ENCODE measurements at regions not wholly inside any gene's neighbourhood (a gene's known extent, or its start where the extent isn't known, plus 50 kb on each side); places are given as distances from the start of the nearest gene placed in this dataset.

- intact Hi-C loops (cut with micrococcal nuclease; ENCODE audit: unreplicated experiment) (no loop called here), in situ Hi-C loops (cut with HindIII; ENCODE audit: low pct_unique_long_range_greater_than_20kb, low sequenced_read_pairs) (no loop called here)
- POLR2A ChIA-PET, result no interaction called here
- DNase-seq (ENCODE audit: low read depth, low spot score) (no peak), ATAC-seq (no peak)
- no TSS peak for BruUV-seq (replicated peaks)
- Histone ChIP-seq H3K27me3 (ENCODE audit: control insufficient read depth, insufficient read depth, low read length) (no peaks in the 10 kb centered on the region), H3K36me3 (ENCODE audit: control insufficient read depth, insufficient read depth, low read length) (no peaks in the 10 kb centered on the region), H3K4me1 (ENCODE audit: control insufficient read depth, insufficient read depth, low read length) (no peaks in the 10 kb centered on the region), H3K27ac (ENCODE audit: low read length) (no peak overlapping the region), H3K4me3 (ENCODE audit: low read depth in 2 of 2, low read length in 2 of 2) (no peak overlapping the region), H3K9me3 (ENCODE audit: control insufficient read depth, insufficient read depth, low read depth, low read length) (no peaks in the 10 kb centered on the region)
- TF ChIP-seq SIN3A (IDR thresholded peaks at IDR 0.05; ENCODE audit: borderline replicate concordance, insufficient read depth, low read depth, low read length) (no peak), CTCF (IDR thresholded peaks at IDR 0.05) (no peak), TCF7L2 (IDR thresholded peaks at IDR 0.05; ENCODE audit: low read depth, low read length) (no peak), POLR2AphosphoS5 (IDR thresholded peaks at IDR 0.05; ENCODE audit: low read depth, low read length) (no peak)
- TF ChIP-seq, protein P1, sequence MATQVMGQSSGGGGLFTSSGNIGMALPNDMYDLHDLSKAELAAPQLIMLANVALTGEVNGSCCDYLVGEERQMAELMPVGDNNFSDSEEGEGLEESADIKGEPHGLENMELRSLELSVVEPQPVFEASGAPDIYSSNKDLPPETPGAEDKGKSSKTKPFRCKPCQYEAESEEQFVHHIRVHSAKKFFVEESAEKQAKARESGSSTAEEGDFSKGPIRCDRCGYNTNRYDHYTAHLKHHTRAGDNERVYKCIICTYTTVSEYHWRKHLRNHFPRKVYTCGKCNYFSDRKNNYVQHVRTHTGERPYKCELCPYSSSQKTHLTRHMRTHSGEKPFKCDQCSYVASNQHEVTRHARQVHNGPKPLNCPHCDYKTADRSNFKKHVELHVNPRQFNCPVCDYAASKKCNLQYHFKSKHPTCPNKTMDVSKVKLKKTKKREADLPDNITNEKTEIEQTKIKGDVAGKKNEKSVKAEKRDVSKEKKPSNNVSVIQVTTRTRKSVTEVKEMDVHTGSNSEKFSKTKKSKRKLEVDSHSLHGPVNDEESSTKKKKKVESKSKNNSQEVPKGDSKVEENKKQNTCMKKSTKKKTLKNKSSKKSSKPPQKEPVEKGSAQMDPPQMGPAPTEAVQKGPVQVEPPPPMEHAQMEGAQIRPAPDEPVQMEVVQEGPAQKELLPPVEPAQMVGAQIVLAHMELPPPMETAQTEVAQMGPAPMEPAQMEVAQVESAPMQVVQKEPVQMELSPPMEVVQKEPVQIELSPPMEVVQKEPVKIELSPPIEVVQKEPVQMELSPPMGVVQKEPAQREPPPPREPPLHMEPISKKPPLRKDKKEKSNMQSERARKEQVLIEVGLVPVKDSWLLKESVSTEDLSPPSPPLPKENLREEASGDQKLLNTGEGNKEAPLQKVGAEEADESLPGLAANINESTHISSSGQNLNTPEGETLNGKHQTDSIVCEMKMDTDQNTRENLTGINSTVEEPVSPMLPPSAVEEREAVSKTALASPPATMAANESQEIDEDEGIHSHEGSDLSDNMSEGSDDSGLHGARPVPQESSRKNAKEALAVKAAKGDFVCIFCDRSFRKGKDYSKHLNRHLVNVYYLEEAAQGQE (IDR thresholded peaks at IDR 0.05; ENCODE audit: insufficient read depth in 1 of 2, low read depth in 2 of 2, low read length in 1 of 2), result no peak
- CTCF ChIA-PET, result no interaction called here
Measured at GRCh38 chr2:12817870-12818269, 101.1 kb downstream of the TRIB2 start.

DNA sequence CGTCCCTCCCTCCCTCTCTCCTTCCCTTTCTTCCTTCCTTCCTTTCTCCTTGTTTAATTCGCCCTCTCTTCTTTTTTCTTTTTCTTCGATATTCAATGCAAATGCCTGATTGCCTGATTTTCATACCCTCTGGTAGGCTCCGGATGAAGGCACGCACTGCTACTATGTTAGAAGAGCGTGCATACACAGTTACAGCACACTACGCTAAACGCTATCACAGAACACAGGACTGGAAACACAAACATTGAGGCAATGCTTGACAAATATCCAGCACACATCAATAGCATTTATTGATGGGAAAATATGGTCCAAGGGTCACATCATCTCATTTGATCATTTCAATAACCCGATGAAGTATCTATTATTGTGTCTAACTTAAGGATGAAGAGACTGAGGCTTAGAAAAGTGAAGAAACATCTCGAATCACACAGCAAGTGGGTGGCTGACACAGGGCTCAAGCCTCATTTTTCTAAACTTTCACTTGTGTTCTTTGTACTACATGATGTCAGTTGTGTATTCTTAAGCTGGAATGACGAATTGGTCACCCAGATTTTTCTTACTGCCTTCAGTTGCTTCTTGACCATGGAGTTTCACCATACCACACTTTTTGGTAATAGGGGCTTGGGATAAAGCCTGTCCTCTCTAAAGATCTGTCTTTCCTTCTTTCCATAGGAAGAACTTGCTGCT, 101.8 kb downstream of the TRIB2 start:
- no peaks in the 10 kb centered on the region for H3K27me3 ChIP-seq (ENCODE audit: control insufficient read depth, insufficient read depth, low read length)
- H3K27ac ChIP-seq (ENCODE audit: low read length), result no peak overlapping the region
- ATAC-seq (no peak), DNase-seq (ENCODE audit: low read depth, low spot score) (no peak)
- intact Hi-C loops (cut with micrococcal nuclease; ENCODE audit: unreplicated experiment), result no loop called here
- no TSS peak for BruUV-seq (replicated peaks)
- H3K4me3 ChIP-seq (ENCODE audit: low read depth in 2 of 2, low read length in 2 of 2), result no peak overlapping the region
- H3K4me1 ChIP-seq (ENCODE audit: control insufficient read depth, insufficient read depth, low read length), result no peaks in the 10 kb centered on the region
- H3K9me3 ChIP-seq (ENCODE audit: control insufficient read depth, insufficient read depth, low read depth, low read length), result no peaks in the 10 kb centered on the region
- in situ Hi-C loops (cut with HindIII; ENCODE audit: low pct_unique_long_range_greater_than_20kb, low sequenced_read_pairs), result no loop called here
- CTCF ChIA-PET, result no interaction called here
- TF ChIP-seq SIN3A (IDR thresholded peaks at IDR 0.05; ENCODE audit: borderline replicate concordance, insufficient read depth, low read depth, low read length) (no peak), POLR2AphosphoS5 (IDR thresholded peaks at IDR 0.05; ENCODE audit: low read depth, low read length) (no peak), TCF7L2 (IDR thresholded peaks at IDR 0.05; ENCODE audit: low read depth, low read length) (no peak), CTCF (IDR thresholded peaks at IDR 0.05) (no peak)
- TF ChIP-seq, protein P1 (IDR thresholded peaks at IDR 0.05; ENCODE audit: insufficient read depth in 1 of 2, low read depth in 2 of 2, low read length in 1 of 2), result no peak
- POLR2A ChIA-PET, result no interaction called here
- H3K36me3 ChIP-seq (ENCODE audit: control insufficient read depth, insufficient read depth, low read length), result no peaks in the 10 kb centered on the region

Measured in Panc1 (cell line).